ENCODE measurements at regions not wholly inside any gene's neighbourhood (a gene's known extent, or its start where the extent isn't known, plus 50 kb on each side); places are given as distances from the start of the nearest gene placed in this dataset.

DNA sequence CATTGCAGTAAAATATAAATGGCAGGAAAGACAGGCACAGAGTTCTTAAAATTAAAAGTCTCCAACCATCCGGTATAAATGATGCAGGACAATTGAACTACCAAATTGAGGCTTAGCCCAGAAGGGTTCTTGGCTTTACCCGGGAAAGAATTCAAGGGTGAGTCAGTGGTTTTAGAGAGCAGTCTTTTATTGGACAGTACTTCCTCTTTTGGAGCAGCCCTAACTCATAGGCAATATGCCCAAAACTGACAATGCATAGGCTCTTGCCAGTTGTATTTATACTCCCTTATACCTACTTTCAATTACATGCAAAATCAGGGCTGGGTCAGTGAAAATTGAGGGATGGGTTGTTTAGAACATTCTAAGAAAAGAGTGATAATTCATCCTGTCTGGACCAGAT, 1628.9 kb upstream of the PRMT6 start:
- Histone ChIP-seq H3K36me3 (no peaks in the 10 kb centered on the region), H3K9me3 (no peaks in the 10 kb centered on the region), H3K27me3 (no peaks in the 10 kb centered on the region), H3K4me3 (no peak overlapping the region), H3K27ac (no peak overlapping the region), H3K4me1 (no peaks in the 10 kb centered on the region)
- FAIRE-seq: no peak
- DNase-seq: no peak
- TF ChIP-seq, protein P1, sequence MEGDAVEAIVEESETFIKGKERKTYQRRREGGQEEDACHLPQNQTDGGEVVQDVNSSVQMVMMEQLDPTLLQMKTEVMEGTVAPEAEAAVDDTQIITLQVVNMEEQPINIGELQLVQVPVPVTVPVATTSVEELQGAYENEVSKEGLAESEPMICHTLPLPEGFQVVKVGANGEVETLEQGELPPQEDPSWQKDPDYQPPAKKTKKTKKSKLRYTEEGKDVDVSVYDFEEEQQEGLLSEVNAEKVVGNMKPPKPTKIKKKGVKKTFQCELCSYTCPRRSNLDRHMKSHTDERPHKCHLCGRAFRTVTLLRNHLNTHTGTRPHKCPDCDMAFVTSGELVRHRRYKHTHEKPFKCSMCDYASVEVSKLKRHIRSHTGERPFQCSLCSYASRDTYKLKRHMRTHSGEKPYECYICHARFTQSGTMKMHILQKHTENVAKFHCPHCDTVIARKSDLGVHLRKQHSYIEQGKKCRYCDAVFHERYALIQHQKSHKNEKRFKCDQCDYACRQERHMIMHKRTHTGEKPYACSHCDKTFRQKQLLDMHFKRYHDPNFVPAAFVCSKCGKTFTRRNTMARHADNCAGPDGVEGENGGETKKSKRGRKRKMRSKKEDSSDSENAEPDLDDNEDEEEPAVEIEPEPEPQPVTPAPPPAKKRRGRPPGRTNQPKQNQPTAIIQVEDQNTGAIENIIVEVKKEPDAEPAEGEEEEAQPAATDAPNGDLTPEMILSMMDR (IDR thresholded peaks at IDR 0.05): no peak
- 35 to 40% methylated on average over 2 of the region's 2 CpGs for WGBS, 2 donors
- intact Hi-C loops (cut with DNase I): no loop called here
- ATAC-seq: no peak

DNA sequence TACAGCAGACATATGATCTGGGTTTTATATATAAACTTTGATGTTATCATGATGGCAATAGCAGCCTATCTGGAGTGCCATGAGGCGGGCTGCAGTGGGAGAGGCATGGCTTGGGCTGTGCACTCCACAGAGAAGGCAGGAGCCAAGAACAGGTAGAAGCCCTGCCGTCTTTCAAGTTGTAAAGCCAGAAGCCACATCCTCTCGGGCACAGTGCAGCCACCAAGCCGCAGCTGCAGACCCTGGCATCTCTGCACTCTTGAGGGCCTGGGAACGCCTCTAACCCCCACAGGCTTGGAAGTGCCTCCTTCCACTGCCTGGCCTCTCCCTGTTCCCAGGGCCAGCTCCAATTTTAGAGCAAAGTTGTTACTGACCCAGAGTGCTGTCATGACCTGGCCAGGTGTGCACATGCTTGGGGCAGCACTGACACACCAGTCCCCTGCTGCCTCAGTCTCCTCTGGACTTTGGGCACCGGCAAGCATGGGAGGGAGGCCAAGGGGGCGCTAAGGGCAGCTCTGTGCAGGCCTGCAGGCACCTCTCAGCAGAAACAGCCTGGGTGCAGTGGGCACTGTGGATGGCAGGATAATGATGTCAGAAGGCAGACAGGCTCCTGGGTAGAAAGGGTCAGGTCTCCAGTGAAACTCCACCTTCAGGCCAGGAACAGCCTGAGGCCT, 1619.8 kb upstream of the PRMT6 start:
- ATAC-seq: no peak
- Histone ChIP-seq H3K27ac (no peak overlapping the region), H3K4me1 (no peaks in the 10 kb centered on the region), H3K4me3 (no peak overlapping the region), H3K9me3 (no peaks in the 10 kb centered on the region), H3K27me3 (no peaks in the 10 kb centered on the region), H3K36me3 (no peaks in the 10 kb centered on the region)
- TF ChIP-seq, protein P1 (IDR thresholded peaks at IDR 0.05): no peak
- no peak for FAIRE-seq
- 62 to 82% methylated on average over 7 of the region's 7 CpGs for WGBS, 2 donors
- intact Hi-C loops (cut with DNase I): no loop called here
- peak in 2 of 6 donors; percentile 36 to 37 for DNase-seq

DNA sequence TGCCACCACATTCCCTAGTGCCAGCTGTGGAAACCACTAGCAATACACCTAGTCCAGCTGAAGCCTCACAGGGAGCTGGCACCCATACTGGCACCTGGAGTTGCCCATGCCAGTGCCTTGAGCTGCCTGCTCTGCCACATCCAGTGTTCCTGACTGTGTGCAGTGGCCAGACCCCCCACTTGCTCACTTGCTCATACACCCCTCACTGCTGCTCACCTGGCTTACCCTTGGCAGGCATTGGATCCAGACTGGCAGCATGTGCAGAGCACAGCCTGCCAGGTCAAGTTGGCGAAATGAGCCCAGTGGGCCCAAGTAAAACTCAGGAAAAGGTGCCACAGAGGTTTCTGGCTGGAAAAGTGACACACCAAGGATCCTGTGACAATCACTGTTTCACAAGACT, 1618.6 kb upstream of the PRMT6 start:
- WGBS, 2 donors: 52 to 70% methylated on average over 1 of the region's 1 CpG
- no peak overlapping the region for H3K27ac ChIP-seq
- TF ChIP-seq, protein P1 (IDR thresholded peaks at IDR 0.05): no peak
- FAIRE-seq: no peak
- peak in 2 of 6 donors; percentile 36 to 45 for DNase-seq
- no peaks in the 10 kb centered on the region for H3K36me3 ChIP-seq
- H3K27me3 ChIP-seq: no peaks in the 10 kb centered on the region
- no peaks in the 10 kb centered on the region for H3K4me1 ChIP-seq
- no peaks in the 10 kb centered on the region for H3K9me3 ChIP-seq
- ATAC-seq: no peak
- intact Hi-C loops (cut with DNase I): no loop called here
- H3K4me3 ChIP-seq: no peak overlapping the region

DNA sequence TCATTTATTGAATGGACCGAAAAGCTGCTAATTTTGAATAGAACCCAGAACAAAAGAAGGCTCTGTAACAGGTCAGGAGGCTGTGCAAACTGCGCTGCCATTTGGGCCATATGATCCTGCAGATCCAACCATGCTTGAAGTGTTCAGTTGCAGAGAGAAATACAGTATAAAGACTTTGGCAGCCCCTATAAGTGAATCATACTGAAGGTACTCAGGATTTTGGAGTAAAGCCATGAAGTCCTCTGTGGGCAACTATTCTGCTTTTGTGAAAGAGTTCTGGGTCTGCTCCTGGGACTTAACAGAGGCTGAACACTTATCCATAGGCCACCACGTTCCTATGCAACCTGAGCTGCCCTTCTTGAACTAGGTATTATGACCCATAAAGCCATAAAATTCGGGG, 1613.6 kb upstream of the PRMT6 start:
- DNase-seq (no peak), ATAC-seq (no peak), FAIRE-seq (no peak)
- TF ChIP-seq, protein P1 (IDR thresholded peaks at IDR 0.05): no peak
- H3K9me3 ChIP-seq: no peaks in the 10 kb centered on the region
- H3K27ac ChIP-seq: no peak overlapping the region
- H3K27me3 ChIP-seq: no peaks in the 10 kb centered on the region
- WGBS, 2 donors: 54 to 56% methylated on average over 4 of the region's 4 CpGs
- intact Hi-C loops (cut with DNase I): no loop called here
- no peak overlapping the region for H3K4me3 ChIP-seq
- no peaks in the 10 kb centered on the region for H3K4me1 ChIP-seq
- no peaks in the 10 kb centered on the region for H3K36me3 ChIP-seq

DNA sequence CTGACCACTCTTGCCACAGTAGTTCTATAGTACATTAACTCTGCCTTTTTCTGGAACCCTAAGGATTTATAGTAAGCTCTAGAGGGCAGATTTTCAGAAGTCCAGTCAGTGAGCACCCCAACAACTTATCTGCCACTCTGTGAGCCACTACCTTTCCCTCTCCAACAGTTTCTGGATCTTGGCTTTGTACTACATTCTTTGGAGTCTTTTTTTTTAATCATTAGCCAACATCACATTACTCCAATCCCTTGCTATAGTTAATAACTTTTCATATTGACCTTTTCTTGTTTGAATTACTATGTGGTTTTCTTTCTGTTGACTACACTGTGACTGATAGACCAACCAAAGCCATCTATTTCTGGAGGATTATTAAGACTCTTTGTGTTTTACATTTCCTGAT, 1596.7 kb upstream of the PRMT6 start:
- intact Hi-C loops (cut with DNase I): no loop called here
- DNase-seq (no peak), ATAC-seq (peak; percentile 40 to 88 (median 70)), FAIRE-seq (no peak)
- Histone ChIP-seq H3K9me3 (no peaks in the 10 kb centered on the region), H3K4me1 (no peaks in the 10 kb centered on the region), H3K27ac (no peak overlapping the region), H3K36me3 (no peaks in the 10 kb centered on the region), H3K27me3 (no peaks in the 10 kb centered on the region), H3K4me3 (no peak overlapping the region)
- TF ChIP-seq, protein P1 (IDR thresholded peaks at IDR 0.05): no peak

All from pancreas (tissue), 10 donors.